ENCODE measurements at regions not wholly inside any gene's neighbourhood (a gene's known extent, or its start where the extent isn't known, plus 50 kb on each side); places are given as distances from the start of the nearest gene placed in this dataset.
A peak's percentile ranks its signal among the peaks of the same experiment; 100 is the strongest.

DNA sequence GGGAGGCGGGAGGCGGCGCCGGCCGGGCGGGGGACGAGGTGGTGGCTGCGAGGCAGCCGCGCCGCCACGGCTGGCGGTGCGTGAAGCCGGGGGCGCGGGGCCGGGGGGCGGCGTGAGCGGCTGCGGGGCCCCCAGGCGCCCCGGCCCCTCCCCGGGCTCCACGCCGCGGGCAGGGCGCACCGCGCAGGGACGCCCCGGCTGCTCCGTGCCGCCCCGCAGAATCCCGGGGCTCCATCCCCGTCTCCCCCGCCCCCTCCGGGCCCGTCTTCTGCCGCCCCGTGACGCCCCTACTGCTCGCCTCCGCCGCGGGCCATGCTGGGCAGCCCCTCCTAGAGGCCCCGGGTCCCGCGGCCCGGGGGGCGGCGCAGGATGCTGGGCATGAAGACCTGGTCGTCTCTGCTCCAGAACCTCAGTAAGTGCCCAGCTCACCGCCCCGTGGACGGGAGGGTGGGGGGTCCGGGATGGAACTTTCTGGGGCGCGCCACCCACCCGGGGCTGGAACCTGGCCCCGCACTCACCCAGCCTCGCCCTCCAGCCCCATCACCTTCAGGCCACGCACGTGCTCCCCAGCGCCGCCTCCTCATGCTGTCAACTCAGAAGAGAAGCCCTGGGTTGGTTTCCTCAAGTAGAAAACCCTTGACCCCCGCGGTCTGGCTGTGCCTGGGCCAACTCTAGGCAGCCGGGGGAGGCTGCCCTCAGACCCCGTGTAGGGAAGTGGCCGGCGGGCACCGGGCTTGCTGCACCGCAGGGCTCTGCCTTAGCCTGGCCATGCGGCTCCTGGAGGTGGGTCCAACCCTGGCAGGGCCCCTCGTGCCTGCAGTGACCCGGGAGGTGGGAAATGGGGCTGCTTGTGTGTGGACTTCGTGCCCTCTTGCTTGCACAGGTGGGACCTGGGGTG is 150.2 kb upstream of the GSE1 start:
- no peak for DNase-seq

DNA sequence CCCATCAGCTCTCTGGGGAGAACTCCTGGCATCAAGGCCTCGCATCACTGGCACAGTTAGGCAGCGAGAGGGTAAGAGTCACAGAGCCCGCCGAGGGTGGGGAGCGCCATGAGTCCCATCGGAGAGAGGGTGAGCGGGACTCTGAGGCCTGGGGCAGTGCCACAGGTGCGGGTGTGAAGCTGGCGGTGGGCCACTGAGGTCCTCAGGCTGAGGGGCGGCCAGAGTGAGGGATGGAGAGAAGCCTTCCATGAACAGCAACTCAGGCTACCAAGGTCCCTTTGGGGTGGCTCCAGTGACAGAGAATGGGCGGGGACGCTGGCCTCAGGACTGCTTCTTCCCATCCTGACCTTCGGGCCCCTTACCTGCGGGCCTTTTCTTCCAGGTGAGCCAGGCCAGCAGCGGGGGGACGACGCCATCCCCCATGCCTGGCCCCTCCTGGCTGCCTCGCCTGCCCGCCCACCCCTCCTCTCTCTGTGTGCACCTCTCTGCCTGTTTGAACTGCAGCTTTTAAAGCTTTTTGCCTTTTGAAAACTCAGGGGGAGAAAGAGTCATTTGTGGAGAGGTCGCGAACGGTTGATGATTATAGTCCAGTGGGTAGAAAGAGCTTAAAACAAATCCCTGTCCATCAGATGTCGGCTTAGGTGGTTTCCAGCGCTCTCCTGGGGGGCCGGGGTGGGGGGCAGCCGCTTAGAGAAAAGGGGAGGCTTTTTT is 149.3 kb upstream of the GSE1 start:
- DNase-seq, result no peak

DNA sequence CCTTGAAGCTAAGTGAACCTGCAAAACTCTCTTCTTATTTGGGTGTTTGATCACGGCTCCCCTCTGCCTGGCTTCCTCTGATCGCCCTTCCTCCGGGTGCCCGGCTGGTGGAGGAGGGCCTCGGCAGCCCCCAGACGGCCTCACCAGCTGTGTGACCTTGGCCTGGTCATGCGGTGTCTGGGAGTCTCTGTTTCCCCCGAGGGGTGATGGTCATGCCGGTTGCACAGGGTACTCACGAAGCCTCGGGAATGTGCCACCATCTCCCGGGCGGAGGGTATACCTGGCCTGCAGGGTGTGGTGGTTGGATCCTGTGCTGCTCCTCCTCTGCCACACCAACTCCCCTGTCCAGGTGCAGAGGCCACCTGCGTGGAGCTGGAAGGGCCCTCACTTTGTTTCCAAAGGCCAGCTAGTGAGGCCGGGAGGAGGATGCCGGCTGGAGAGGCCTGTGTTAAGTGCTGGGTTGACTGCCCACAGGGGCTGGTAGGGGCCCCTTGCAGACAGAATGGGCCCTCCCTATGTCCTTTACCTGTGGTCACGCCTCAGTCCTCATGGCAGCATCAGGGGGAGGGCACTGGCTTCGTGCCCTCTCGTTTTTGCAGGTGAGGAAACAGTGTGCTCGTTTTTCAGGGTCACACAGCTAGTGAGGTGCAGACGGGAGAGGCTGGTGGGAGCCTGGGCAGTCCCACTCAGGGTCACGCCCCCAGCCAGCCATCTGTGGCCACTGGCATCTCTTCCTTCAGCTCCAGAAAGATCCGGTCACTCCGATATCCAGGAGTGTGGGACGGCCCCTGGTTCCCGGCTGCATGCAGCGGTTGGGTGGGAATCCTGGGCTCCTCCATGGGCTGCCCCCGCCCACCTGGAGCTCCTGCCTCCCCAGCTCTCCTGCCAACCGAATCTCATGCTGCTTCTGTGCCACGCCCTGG is 148.5 kb upstream of the GSE1 start:
- DNase-seq, result no peak

DNA sequence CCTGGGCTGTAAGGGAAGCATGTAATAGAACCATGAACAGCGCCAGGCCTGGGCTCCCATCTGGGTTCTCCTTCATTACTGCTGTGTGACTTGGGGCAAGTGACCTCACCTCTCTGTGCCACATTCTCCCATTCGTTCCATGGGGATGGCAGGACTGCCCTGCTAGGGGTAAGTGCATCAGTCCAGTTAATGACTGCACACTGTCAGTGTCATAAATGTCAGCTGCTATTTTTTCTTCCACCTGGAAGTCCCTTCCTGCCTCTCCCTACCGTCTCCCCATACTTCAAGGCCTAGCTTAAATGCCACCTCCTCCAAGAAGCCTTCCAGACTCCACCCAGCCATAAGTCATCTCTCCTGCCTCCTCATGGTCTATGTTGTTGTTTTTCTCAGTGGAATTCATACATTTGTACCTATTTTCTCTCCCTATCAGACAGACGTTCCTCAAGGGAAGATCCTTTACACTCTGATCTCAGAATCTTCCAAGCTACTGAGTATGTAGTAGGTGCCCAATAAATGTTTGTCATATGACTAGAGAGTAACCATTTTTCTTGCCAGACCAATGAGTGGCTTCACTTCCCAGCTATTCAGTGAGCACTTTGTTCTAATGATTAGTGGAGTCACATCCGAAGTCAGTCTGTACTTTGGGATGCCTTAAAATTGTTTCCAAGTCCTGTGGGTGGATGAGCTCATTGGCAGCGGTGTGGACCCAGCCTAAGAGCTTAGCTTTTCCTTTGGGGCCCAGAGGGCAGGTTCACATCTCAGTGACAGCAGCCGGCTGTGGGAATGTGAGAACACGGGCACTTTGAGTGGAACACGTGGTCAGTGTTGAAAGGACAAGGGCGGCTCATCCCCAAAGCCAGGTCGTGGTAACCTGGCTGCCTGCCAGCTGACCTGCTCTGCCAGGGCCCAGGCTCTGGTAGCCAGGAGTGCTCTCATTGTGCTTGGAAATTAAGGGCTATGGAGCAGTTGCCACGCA is 147.5 kb upstream of the GSE1 start:
- no peak for DNase-seq

DNA sequence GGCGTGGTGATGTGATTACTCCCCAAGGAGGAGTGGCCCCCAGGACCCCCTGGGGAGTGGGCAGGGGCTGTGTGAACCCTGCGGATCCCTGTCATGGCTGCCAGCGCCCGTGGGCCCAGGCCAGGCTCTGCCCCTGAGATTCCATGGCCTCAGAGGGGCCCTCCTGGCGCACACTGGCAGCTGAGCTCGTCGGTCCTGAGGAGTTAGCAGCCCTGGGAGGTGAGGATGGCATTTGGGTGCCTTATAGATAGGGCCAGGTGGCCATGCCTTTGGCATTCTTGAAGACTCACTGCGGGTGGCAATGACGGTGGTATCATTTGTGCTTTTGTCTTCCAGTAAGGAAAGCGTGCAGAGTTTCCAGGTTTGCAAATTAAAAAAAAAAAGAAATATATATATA is 146.8 kb upstream of the GSE1 start:
- DNase-seq, result no peak

DNA sequence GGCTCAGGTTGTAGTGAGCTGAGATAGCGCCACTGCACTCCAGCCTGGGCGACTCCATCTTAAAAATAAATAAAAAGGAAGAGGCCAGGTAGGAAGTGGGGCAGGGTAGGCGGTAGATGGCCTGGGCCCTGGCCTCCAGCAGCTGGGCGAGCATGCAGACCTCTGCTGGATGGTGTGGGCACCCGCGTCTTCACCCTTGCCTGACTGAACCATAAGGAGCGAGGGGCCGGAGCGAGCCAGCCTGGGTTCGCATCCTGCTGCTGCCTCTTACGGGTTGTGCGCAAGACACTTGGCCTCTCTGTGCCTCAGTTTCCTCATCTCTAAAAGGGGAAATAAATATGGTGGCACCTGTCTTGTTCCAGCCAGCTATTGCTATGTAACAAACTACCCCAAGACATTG is 146.1 kb upstream of the GSE1 start:
- no peak for DNase-seq

DNA sequence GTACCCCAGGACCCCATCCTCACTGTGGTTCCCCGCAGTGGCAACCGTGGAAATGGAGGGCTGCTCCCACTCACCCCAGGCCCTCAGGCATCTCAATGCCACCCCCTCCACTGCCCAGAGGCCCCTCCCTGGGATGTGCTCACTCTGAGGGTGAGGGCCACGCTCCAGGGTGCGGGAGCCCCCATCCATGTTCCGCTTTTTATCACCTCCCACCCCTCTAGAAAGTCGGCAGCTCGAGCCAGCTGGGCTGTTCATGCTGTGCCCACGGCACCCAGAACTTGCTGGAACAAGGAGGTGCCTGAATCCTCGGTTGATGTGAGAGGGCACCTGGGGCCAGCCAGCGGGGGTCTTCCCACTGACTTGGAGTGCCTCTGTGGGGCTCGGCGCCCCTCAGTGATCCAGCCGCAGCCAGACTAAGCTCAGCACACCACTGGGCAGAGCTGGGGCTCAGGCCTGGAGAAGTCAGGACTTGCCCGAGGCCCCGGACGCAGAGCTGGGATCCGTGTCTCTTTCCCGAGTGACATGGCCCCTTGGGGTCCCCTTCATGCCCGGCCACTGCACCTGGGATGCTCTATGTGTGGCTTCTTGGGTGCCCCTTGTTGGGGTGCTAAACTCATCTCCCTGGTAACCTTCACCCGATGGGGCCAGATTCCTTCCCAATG is 143.1 kb upstream of the GSE1 start:
- DNase-seq, result no peak

DNA sequence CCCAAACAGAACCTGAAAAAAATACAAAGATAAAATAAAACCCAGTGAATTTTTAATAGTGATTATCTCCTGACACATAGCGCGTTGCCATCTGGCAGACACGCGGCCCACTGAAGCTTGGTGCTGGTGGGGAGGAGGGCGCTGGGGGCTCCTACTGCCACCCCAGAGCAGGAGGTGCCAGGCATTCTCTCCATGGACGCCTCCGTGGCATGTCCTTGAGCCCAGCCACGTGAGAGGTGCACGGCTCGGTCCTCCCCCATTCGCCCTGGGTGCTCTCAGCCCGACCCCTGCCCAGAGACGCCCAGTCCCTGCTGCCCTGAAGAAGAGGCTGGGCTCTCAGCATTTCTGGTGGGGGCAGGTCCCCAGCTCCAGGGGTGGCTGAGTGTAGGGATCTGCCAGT is 142.2 kb upstream of the GSE1 start:
- no peak for DNase-seq

DNA sequence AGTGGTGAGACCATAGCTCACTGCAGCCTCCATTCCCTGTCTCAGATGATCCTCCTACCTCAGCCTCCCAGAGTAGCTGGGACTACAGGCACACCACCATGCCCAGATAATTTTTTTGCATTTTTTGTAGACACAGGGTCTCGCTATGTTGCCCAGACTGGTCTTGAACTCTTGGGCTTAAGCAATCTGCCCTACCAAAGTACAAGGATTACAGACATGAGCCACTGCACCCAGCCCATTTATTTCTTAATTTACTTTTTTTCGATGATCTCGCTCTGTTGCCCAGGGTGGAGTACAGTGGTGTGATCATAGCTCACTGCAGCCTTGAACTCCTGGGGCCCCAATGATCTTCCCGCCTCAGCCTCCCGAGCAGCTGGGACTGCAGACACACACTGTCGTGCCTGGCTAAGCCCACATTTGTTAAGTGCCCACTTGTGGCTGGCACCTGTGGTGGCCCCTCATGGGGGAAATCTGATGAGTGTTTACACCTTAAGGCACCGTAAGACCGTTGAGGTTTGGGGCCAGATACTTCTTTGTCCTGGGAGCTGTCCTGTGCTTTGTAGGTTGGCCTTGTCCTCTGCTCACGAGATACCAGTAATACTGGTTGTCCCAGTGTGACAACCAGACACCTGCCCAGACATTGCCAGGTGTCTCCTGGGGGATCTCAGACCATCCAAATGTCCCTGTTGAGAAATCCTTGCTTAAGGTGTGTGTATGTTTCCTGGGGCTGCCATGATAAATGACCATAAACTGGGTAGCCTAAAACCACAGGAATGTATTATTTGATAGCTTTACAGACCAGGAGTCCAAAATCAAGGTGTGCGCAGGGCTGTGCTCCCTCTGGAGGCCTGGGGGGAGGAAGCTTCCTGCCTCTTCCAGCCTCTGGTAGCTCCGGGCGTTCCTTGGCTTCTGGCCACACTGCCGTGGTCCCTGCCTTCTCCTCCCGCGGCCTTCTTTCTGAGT is 141.4 kb upstream of the GSE1 start:
- DNase-seq, result no peak

DNA sequence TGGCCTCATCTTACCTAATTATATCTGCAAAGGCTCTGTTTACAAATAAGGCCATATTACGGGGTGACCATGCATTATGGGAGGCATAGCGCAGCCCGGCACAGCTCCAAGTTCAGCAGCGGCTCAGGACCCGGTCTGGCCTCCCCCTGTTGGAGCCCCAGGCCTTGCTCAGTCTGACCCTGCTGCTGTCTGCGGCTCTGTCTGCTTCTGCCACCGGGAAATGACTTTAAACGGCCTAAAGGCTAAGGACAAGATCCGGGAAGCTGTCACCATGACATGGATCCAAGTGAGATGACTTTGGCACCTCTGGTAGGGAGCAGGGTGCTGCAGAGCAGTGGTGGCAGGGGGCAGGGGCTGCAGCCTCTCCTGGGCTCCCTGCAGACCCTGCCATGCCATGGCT is 140.6 kb upstream of the GSE1 start:
- DNase-seq, result no peak

DNA sequence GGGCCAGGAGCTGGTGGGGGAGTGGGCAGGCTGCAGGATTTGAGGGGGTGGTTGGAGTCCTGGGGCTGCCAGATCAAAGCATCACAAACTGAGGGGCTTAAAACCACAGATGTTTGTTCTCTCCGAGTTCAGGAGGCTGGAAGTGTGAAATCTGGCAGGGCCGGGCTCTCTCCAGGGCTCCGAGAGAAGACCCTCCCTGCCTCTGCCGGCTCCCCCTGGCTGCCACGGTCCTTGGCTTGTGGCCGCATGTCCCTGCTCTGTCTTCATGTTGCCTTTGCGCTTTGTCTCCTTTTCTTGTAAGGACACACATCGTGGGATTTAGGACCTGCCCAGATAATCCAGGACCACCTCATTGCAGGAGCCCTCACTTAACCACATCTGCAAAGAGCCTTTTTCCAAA is 139.8 kb upstream of the GSE1 start:
- DNase-seq, result no peak

DNA sequence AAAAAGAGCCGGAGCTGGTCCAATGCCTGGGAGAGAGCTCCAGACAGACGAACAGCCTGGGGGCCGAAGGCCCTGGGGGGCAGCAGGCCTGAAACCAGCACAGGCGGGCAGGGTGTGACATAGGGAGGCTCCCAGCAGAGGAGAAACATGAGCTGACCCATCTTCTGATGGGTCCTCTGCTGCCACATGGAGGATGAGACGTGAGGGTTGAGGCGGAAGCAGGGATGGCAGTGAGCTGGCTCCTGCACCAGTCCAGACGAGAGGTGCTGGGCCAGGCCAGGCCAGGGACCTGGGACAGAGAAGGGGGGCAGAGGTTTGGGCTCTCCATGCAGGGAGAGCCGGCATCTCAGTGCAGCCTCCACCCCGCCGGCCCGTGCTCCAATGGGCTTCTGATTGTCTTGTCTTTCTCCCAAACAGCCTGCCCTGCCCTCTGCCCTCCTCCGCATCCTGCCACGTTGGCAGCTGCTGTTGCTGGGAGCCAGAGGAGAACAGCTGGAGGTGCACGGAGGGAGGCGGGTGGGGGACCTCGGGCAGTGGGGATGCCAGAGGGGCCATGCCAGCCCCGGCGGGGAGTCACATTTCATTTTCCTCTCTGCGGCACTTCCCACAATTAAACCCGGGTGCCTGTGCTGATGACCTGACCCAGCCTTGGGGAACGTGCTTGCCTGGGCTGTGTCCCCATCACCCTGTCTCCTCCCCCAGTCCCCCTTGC is 139.1 kb upstream of the GSE1 start:
- DNase-seq, result peak; percentile 87

DNA sequence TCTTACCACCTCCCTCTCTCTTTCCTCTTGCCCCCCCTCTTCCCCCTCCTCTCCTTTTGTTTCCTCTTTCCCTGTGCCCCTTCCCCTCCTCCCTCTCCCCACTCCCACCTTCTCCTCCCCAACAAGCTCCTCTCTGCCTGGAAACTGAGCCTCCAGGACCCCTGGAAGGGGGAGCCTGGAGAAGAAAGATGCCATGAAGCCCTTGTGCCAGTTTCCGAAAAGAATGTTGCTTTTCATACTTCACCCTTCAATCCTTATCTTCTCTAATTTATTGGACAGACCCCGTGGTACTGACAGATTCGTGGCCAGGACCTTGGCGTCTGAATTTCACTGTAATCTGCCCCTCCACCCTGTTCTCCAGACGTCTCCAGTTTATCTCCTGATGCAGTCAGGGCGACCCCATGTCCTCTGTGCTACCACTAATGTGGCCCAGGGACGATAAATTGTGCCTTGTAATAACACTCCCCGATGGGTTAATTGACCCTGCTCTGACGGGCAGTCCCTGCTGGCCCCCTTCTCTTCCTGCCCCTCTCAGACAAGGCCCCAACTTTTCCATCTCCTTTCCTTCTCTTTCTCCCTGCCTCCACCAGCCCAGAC is 138.4 kb upstream of the GSE1 start:
- no peak for DNase-seq

DNA sequence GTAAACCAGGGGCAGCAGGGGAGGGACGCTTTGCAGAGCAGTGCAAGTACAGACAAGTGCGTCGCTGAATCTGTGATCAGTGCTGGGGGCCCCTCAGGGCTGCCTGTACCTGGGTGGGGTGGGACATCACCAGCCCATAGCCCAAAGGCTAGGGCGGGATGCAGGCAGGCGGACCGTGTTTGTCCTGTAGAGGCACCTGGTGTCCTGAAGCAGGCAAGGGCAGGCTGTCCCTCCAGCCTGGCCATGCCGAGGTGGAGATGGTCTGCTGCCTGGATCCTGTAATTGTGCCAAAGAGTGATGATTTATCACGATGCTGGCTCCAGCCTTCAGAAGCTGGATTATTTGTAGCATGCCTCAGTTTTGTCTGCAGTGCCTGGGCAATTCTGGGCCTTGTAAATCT is 137.9 kb upstream of the GSE1 start:
- DNase-seq, result peak; percentile 63

DNA sequence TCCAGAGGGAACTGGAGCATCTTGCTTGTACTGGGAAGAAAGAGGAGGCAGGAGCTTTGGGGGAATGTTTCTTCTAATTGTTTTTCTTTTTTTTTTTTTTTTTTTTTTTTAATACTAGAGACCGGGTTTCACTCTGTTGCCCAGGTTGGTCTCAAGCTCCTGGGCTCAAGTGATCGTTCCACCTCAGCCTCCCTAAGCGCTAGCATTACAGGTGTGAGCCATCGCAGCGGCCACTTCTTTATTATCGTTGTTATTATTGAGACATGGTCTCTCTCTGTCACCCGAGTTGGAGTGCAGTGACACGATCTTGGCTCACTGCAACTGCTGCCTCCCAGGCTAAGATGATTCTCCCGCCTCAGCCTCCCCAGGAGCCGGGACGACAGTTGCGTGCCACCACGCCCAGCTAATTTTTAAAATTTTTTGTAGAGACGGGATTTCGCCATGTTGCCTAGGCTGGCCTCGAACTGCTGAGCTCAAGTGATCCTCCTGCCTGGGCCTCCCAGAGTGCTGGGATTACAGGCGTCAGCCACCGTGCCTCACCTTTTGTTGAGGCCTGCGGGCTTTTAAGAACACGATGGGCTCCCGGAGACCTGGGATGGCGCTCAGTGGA is 137.3 kb upstream of the GSE1 start:
- no peak for DNase-seq

DNA sequence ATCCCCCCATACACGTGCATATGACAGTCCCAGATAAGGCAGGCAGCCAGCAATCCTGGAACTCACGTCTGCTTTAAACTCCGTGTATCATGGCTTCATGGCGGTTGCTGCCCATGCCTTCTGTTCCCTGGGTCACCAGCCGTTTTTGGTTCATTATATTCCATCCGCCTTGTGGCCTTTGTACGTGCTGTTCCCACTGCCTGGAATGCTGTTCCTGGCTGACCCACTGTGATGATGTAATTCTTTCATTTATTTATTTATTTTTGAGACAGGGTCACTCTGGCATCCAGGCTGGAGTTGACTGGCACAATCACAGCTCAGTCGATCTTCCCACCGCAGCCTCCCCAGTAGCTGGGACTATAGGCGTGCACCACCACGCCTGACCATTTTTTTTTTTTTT is 136.7 kb upstream of the GSE1 start:
- DNase-seq, result no peak

DNA sequence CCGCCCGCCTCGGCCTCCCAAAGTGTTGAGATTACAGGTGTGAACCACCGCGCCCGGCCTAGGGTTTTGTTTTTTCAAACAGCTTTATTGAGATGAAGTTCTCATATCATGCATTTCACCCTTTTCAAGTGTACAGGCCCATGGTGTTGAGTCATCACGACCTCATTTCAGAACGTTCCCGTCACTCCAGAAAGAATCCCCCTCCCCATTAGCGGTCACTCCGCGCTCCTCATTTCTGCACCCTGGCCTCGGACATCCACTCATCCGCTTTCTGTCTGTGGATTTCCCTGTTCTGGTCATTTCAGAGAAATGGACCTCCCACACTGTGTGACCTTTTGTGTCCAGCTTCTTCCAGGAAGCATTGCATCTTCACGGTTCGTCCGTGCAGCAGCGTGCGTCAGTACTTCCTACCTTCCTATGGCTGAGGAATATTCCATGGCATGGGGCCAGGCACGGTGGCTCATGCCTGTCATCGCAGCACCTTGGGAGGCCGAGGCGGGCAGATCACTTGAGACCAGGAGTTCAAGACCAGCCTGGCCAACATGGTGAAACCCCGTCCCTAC is 135.2 kb upstream of the GSE1 start:
- DNase-seq, result no peak

DNA sequence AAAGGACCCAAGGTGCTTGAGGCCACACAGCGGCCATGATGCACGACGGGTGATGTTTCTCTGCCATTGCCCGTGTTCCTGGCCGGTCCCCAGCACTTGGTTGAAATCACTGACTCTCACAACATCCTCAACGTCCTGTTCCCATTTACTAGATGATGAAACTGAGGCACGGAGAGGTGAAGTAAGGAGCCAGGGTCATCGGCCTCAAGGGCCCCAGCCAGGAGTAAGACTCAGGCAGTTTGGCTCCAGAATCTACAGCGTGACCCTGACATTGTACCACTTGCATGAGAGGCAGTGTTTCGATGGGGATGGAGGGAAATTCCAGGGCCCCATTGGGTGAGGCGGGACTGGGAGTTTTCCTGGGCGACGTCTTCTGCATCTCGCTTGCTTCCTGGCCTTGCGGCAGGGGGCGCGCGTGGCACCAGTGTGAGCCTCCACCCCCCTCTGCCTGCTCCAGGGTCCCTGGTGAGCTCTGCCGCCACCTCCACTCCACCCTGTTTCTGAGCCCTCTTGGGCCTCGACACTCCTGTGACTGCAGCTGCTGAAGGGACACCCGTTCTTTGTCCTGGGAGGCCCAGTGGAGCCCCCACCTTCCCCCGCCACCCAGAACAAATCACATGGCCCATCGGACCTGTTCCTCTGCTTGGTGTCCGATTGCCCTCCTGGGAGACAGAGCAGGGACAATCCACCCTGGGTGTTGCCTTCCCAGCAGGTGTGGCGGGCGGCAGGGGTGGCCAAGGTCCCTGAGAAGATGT is 133.0 kb upstream of the GSE1 start:
- peak; percentile 80 for DNase-seq
